ENCODE measurements at regions not wholly inside any gene's neighbourhood (a gene's known extent, or its start where the extent isn't known, plus 50 kb on each side); places are given as distances from the start of the nearest gene placed in this dataset.

DNA sequence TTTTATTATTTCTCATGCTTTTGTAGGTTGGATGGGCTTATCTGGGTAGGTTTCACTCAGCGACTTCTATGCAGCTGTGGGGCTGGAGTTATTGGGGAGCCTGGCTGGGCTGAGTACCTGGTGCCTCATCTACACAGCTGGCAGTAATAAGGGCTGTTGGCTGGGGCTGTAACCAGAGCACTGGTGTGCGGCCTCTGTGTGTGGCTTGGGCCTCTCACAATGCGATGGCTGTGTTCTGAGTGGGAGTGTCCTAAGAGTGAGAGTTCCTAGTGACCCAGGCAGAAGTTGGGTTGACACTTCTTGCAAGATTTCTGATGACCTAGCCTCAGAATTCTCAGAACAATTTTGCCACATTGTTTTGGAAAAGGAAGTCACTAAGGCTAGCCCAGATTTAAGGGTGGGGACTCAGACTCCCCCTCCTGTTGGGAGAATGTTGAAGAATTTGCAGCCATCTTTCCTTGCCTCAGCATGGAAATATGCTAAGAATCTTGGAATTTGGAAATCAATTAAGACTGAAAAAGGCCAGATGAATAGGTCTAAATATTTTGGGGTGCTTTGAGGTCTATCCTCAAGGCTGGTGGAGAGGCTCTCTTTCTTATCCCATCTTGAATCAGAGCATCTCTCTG is 158.8 kb downstream of the SCP2D1 start:
- no peak for DNase-seq

DNA sequence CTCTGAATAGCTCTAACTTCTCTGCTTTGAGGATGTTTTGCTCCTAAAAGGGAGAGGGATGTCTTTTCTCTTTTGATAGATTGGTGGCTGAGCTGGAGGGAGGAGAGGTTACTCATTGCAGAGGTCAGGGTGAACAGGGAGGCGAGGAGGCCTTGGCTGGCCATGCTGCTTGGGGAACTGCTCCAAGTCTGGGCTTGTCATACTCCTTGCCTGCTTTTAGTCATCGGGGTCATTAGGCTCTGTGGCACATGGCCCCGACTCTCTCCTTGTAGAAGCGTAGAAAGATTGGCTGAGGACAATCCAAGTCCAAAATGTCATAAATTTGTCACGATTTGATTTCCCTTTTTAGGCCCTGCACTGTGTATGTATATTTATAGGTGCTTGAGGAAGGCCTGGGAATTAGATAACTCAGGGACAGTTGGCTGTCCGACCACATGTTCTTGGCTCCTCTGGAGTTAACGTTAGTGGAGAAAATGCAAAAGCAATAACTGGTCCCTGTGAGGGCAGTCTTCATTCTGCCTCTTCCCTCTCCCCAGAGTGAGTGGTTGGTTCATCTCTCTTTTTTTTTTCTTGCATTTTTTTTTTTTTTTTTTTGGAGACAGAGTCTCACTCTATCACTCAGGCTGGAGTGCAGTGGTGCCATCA is 160.1 kb downstream of the SCP2D1 start:
- no peak for DNase-seq

DNA sequence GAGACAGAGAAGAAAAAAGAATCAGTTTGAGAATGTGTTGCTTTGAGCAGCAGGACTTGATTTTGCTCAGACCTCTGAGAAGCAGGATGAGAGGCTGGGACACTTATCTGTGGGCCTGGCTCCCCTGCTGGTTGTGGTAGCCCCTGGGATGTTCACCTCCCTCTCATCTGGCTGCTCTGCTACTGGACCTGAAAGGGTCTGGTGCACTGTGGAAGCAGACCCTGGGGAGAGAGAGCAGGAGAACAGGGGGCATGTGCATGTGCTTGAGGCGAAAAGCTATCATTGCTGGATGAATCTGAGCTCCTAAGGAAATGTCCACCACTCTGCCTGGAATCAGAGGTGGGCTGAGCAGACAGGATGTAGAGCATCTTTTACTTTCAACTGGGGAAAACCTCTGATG is 161.1 kb downstream of the SCP2D1 start:
- no peak for DNase-seq

DNA sequence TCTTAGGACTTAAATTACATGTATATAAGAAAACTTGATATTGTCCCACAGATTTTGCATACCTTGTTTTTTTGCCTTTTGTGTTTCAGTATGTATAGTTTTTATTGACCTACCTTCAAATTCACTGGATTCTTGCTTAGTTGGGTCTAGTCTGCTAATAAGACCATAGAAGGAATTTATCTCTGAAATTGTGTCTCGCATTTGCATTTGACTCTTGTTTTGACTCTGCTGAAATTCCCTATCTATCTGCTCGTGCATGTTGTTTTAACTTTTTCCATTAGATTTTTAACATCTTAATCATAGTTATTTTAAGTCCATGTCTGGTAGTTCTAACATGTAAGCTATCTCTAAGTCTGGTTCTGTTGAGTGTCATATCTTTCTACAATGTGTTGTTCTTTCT is 163.9 kb downstream of the SCP2D1 start:
- DNase-seq, result no peak

DNA sequence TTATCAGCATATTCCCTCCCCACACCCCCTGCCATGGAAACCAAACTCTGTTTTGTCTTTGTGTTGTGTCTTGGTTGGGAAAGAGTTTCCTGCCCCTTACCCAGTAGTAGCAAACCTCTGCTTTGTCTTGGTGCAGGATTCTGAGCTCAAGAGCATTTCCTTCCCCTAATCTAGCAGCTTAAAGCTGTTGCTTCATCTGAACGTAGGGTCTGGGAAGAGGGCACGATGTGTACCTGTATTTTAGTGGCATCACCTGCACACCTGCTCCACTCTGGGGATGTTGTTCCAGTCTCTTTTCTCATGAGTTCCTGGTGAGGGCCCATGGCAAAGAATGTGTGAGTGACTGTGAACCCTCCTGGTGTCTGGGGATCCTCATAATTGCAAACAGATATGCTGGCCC is 164.7 kb downstream of the SCP2D1 start:
- no peak for DNase-seq

DNA sequence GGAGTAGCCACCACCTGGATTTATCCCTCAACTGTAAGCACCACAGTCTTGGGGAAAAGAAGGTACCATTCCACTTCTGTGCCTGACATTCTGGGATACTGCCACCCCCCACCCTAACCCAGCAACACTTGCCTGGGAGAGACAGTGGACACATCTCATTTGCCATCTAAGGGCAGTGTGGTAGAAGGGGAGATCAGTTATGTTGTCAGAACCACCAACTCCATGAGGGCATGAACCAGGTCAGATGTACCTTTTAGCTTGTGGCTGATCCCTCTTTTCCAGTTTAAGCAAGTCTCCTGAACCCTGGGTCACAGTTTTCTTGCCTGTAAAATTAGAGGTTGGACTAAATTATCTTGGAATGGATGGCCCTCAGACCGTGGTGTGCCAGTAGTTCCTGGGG is 165.5 kb downstream of the SCP2D1 start:
- DNase-seq, result no peak

DNA sequence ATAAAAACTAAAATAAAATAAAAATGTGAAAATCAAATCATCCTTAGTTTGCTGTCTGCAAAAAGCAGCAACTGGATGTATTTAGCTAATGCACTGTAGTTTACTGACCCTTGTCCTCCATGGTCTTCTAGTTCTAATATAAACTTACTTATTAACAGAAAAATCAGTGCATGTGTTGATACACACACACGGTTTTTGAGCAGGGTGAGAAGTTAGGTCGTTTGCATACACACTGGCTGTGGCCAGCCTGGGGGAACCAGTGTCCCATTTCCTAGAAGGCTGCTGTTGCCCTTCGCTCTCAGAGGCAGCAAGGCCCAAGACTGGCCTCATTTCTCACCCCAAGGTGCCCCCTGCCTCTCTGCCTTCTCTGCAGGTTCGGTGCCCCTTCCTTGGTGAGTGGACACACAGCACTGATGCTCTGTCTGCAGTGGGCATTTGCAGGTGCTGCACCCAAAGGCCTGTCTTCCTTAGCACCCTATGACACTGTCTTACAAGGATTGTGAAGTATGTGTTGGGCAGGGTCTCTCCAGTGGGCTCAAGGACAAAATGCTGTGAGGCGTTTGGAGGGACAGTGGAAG is 168.5 kb downstream of the SCP2D1 start:
- no peak for DNase-seq

DNA sequence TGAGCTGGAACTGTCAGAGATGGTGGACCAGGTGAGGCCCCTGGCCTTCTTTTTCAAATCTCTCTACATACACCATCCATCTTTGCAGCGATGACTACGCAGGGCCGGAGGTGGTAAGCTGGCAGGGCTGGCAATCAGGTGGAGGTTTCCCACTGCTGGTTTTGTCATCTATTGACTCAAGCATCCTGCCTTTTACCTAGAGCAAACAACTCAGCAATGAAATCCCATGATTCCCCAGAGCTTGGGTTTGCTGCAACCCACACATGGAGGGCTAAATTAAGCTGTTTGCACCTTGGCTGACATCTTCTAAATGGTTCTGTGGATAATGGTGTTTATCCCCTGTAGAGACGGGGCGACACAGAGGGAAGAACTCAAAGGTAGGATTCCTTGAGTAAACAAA is 170.2 kb downstream of the SCP2D1 start:
- no peak for DNase-seq

DNA sequence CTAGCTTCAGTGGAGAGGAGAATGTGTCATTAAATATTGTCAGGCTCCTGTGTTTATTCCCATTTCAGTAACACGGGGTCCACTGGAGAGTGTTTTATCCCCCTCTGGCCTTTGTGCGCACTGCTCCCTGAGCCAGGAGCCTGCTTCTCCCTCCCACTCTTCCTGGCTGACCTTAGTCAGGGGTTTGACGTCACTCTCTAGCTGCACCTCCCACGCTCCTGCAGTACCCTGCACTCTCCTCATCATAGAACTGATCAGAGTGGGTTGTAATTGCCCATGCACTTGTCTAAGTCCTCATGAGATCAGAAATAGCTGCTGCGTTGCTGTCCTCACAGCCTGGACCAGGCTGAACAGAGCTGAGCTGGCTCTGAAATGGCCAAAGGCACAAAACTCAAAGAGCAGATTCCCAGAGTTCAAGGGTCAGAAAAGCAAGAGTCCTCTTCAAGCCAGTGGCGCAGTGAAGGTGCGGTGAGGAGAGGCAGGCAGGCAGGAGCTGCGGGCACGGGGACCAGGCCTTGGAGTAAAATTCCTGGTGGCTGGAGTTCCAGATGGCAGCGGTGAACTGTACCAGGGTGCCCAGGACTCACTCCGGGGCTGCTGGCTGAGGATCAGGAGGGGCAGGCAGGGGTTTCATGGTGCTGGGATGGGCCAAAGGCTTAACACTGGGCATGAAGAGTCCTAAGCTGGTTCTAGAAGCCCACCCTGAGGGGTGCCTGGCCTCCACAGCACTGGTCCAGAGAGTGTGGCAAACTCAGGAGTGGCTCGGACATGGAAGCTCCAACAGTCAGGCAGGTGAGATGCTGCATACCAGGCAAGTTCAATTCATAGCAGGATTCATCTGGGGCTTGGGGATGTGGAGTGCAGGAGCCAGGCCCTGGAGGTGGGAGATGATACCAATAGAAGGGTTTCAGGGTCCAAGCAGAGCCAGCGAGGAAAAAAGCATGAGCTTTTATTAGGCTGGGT is 170.9 kb downstream of the SCP2D1 start:
- no peak for DNase-seq

DNA sequence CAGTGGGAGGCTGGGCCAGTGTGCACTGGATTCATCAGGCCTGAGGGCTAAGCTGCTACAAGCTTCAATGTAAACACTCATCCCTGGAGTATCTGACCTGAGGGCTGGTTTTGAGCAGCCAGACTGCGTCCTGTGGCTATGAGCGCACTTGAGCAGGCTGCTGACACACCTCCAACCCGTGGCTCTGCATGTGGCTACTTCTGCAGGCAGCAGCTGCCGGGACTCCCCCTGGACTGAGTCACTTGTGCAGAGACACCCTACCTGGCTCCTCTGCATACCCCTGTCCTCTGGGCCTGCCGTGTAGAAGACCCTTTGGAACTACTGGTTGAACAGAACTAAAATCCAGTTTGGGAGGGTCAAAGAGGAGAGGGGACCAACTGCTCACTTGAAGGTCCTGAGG is 172.0 kb downstream of the SCP2D1 start:
- DNase-seq, result no peak

DNA sequence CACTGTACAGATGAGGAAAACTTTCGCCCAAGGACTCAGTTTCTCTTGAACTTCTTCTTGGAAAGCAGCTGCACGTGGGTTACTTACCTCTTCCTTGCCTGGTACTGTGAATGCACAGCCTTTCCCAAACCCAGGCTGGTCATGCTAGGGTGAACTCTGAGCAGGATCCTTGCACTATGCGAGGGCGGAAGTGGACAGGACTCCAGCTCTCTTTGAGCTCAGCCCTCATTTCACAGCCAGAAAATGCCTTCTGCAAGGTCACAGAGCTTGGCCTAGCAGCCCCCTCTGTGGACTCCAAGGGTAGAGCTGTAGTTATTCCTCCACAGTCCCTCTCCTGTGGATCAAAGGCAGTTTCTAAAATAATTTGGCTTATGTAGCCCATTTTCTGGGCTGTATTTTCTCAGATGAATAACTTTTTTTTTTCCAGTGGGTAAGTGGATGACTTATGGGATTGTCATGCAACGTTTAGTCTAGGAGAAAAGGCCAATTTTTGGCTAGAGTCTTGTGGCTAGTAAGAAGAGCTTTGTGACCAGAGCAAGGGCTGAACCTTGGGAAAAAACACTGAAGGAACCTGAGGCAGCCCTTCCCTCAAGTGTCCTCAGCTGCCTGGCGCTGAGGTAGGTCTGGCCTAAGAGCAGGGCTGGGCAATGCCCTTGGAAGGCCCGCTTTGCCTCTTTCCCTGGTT is 172.7 kb downstream of the SCP2D1 start:
- DNase-seq, result no peak

DNA sequence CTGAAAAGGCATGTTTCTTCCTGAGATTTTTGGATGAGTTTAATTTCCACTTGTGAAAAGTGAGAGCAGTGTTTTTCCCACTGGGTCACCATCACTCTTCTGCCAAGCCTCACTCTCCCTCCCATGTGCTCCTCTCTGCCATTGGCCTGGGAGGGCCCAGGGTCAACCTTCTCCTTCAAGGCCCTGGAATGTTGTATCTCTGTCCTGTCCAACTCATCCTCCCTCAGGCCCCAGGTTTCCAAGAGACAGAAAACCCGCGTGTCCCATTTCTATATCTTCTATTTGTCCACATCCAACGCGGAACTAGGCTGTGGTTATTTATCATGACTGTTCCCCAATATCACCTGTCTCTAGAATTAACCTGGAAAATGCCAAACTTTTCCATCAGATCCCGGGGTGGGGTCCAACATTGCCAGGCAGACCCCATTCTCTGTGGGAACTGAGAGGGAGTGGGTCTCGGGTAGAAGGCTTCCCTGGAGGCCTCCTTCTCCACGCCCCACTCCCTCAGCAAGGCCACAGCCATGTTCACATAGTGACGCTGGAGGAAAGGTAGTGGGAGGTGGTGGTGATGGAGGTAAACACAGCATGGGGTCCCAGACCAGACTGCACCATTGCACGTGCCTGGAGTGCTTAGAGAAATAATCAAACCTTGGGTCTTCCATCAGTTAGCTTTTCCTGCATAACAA is 173.5 kb downstream of the SCP2D1 start:
- DNase-seq, result no peak

DNA sequence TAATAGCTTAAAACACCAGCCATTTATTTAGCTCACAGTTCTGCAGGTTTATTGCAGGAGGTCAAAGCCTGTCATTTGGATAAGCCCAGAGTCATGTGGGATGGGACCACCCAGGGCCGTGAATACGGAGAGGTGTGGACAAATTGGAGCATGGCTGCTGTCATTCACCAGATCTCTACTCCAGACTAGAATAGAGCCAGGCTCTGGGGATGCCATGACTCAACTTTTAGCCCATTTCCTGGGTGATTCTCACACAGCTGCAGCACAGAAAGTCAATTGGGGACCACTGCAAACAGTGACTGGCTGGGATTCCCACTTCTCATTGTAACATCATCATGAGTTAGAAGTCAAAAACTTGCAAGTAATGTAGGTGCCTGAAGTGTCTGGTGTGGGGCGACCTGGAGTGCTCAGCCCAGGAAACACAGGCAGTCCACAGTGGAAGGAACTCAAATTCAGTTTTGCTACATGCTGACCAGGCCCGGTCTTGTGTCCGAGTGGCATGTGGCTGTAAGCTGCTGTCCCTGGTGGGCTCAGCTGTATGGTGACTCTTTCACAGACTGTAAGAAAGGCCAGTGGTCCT is 174.3 kb downstream of the SCP2D1 start:
- DNase-seq, result no peak

DNA sequence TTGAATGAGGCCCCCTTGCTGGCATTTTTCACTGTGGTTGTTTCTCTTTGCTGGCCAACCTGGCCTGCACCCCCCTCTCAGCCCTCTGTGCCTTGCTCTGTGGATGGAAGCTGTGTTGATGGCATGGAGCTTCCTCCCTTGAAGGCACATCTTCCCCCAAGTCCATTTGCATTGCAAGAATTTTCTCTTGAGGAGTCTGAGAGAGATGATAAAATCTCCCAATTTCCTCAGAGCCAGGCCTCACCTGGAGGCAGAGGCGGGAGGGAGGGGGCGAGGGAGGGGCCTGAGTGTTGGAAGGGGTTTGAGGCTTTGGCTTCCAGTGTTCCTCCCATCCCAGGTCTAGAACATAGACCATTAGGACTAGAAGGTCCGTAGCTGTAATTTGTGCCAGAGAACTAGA is 175.1 kb downstream of the SCP2D1 start:
- no peak for DNase-seq

DNA sequence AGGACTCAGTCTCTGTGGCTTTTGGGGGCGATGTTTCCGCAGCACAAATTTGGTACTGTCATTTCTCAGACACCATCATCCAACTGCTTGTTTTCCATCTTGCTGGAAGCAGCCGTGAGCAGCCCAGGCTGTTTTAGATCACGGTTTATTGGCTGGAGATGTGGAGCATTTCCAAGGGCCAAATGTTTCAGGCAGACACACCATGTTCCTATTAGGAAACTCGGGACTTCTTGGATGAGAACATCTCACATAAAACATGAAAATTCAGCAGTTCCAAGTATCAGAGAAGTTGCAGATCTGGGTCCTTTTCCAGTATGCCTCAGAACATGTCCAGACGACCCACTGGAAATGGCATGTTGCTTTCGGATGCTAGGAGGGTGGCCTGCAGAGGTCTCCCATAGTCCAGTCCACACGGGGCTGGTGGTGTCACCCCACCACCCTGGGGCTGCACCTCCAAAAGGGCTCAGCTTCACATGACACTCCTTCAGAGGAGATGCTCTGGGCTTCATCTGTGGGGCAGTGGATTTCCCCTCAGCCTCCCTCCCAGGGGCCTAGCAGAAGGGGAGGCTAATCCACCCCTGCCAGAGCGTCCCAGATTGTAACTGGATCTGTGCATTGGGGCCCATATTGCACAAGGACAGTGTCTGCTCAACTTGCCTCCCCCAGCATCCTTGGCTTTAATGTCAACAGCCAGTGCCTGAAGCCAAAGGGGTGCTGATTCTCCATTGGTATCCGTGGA is 176.3 kb downstream of the SCP2D1 start:
- DNase-seq, result no peak

DNA sequence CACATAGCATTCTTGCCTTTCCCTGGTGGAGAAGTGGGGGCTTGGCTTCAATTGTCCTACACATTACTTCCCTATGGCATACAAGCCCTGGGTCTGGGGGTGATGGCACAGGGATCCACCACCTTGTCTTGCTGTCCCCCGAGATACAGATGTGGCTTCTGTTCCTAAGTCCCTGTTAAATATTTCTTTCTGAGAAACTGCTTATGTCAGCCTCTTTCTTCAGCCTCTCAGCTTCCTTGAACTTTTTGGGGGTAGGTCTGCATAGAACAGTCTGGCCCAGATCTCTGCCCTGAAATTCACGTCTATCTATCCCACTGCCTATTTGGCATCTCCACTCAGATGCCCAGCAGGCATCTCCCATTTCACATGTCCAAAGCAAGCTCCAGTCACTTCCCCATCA is 177.4 kb downstream of the SCP2D1 start:
- DNase-seq, result no peak

DNA sequence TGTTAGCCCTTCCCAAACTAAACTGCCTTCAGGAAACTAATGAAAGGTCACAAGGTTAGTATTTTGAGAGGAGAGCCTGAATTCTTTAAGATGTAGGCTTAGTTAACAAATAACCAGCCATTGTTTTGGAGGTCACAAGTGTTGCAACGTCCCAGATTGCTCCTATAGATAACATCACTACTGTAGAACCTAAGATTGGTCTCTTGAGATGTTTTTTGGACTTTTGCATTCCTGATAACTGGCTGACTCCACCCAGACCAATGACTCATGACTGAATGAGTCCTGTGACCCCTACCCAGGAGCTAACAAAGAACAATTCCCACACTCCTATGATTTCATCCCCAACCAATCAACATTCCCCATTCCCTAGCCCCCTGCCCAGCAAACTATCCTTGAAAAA is 178.8 kb downstream of the SCP2D1 start:
- no peak for DNase-seq

DNA sequence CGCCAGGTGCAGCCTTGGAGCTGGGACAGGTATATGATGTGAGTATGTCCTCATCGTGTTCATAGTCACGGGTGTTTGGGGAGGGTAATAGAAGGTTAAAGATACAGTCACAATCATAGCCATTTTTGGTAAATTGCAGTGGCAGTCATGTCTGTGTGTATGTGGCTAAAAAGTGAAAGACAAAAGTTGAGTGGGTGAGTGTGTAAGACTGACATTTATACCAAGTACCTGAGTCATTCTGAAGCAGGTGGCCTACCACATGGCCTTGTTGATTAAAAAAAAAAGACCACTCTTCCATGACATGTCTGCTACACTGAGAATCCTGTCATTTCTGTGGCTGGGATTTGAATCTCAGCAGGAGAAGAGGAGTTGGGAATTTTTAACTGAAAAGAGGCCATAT is 181.9 kb downstream of the SCP2D1 start:
- no peak for DNase-seq

DNA sequence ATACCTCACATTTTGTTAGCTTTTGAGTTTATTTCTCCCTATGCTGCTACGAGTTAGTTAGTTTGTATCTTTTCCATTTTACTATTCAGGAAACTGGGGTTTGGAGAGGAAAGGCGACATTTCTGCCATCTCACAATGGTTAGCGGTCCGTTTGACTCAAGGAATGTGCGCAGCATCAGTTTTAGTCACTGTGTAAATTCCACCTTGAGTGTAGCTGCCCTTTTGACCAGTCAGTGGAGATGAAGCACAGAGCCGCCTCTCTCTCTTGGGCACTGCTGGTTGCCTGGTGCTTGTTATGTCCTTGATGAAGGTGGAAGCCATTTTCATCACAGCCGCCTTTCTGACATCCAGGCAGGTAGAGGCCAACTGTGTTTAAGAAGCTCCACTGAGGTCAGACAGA is 185.5 kb downstream of the SCP2D1 start:
- DNase-seq, result no peak

DNA sequence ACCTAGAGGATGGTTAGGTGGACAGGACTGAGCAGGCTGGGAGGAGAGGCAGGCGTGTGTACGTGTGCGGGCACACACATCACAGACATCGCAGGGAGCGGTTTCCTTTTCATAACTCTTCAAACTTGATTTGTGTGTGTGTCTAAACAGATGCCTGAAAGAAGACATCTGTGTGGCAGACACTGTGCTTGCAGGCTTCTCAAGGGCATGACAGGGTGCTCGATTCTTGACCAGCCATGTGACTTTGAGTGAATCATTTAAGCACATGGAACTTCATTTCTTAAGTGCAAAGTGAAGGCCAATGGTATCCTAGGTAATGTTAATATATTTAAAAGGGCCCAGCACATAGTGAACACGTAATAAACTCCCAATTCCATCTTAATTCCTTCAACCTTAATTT is 186.5 kb downstream of the SCP2D1 start:
- DNase-seq, result no peak

DNA sequence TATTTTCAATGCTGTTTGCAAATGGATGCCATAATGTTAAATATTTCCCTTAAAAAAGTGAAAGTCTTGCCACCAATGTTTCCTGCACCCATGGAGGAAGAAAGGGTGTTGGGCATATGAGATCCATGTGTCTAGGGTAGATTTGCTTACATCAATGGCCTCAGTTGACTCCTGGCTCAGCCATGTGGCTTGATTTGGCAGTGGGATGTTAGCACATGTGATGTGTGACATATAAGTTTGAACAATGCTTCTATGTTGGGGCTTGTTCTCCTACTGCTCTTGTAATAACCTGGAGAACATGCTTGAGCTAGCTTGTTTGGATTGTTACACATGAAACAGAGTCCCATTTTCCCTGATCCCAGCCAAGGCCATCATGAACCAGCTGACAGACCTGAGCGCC is 187.6 kb downstream of the SCP2D1 start:
- DNase-seq, result no peak

Data from activated gamma-delta T cell treated with Interleukin-2 at 50 U/mL for 16 hours (primary cell).